ENCODE measurements at regions not wholly inside any gene's neighbourhood (a gene's known extent, or its start where the extent isn't known, plus 50 kb on each side); places are given as distances from the start of the nearest gene placed in this dataset.
A peak's percentile ranks its signal among the peaks of the same experiment; 100 is the strongest.

- DNase-seq (ENCODE audit: low read depth) = peak; percentile 22
These were observed 58.7 kb upstream of the APOBEC4 start for GRCh38 chr1:183711741-183712361.

GRCh38 chr1:183711165-183711682 is 58.1 kb upstream of the APOBEC4 start:
- no peak for DNase-seq (ENCODE audit: low read depth)

DNA sequence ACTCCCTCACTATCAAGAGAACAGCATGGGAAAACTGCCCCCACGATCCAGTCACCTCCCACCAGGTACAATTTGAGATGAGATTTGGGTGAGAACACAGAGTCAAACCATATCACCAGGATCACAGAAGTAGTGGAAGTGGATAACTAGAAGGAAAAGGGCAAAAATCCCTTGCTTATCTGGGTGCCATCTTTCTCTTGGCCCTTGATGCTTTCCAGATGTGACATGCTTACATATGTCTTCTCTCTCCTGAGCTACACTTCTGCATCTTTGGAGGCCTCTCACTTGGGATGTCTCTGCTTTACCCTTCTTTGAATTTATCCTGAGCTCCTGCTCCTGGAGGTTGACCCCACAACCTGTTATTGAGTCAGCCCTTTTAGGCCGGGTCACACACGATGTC is 57.6 kb upstream of the APOBEC4 start:
- DNase-seq (ENCODE audit: low read depth) = no peak

- no peak for DNase-seq (ENCODE audit: low read depth)
These were observed 57.2 kb upstream of the APOBEC4 start for GRCh38 chr1:183710333-183710732.

DNA sequence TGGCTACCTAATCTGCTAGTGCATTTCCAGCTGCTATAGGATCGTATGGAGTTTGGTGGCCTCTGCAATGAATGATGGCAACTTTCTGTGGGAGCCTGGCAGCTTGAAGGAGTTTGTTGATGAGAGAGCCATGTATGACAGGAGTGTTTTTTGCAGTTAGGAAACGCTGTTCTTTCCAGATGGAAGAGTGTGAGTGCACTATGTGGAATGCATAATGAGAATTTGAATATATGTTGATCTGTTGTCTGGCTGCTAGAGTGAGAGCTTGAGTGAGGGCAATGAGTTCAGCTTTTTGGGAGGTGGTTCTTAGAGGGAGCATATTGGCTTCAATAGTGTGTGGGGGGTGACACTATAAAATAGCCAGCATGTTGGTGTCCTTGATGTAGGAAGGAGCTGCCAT is 51.0 kb upstream of the APOBEC4 start:
- DNase-seq (ENCODE audit: low read depth) = no peak

All from ELR (cell line).